SK-N-SH treated with all-trans-retinoic acid at 6 μM for 48 hours (cell line): ENCODE measurements at regions not wholly inside any gene's neighbourhood (a gene's known extent, or its start where the extent isn't known, plus 50 kb on each side); places are given as distances from the start of the nearest gene placed in this dataset.

Source experiments
- ARNTL ChIP-seq: fragments of 450-650 bp; formaldehyde crosslinking; IDR thresholded peaks from 2 replicates; pipeline ENCODE4 v1.5.0; 2020; ENCODE audit warnings: low read depth, mild to moderate bottlenecking, moderate library complexity, borderline replicate concordance
- BACH2 ChIP-seq: fragments of 250-450 bp; sonication (Bioruptor Pico); IDR thresholded peaks from 2 replicates; pipeline ENCODE4 v1.9.0; 2021; ENCODE audit warnings: mild to moderate bottlenecking, borderline replicate concordance
- ISL1 ChIP-seq: fragments of 250-450 bp; sonication (Bioruptor Pico); IDR thresholded peaks from 2 replicates; pipeline ENCODE4 v2.1.2; 2022; ENCODE audit warnings: mild to moderate bottlenecking, moderate library complexity
- PATZ1 ChIP-seq: fragments of 250-450 bp; sonication (Bioruptor Pico); IDR thresholded peaks from 2 replicates; pipeline ENCODE4 v1.8.0; 2020; ENCODE audit warnings: mild to moderate bottlenecking, moderate library complexity, borderline replicate concordance
- ZC3H10 ChIP-seq: fragments of 250-450 bp; sonication (Bioruptor Pico); IDR thresholded peaks from 2 replicates; pipeline ENCODE4 v1.5.1; 2021; ENCODE audit warnings: mild to moderate bottlenecking, moderate library complexity
- ZFP3 ChIP-seq: fragments of 250-450 bp; sonication (Bioruptor Pico); IDR thresholded peaks from 2 replicates; pipeline ENCODE4 v1.5.0; 2020; ENCODE audit warnings: mild to moderate bottlenecking, moderate library complexity
- ZFP30 ChIP-seq: fragments of 450-650 bp; formaldehyde crosslinking; IDR thresholded peaks from 2 replicates; pipeline ENCODE4 v1.5.0; 2022; ENCODE audit warnings: mild to moderate bottlenecking, moderate library complexity
- ZNF565 ChIP-seq: fragments of 450-650 bp; formaldehyde crosslinking; conservative IDR thresholded peaks from 2 replicates; pipeline ENCODE4 v1.5.0; 2020; ENCODE audit warnings: low read depth, mild to moderate bottlenecking, moderate library complexity
- ZNF8 ChIP-seq: fragments of 450-650 bp; formaldehyde crosslinking; IDR thresholded peaks from 2 replicates; pipeline ENCODE4 v1.5.0; 2020; ENCODE audit warnings: mild to moderate bottlenecking, moderate library complexity
- TF ChIP-seq, protein P1 (sequence below): fragments of 250-450 bp; sonication (Bioruptor Pico); IDR thresholded peaks from 2 replicates; pipeline ENCODE4 v1.5.0; 2020; ENCODE audit warnings: mild to moderate bottlenecking, moderate library complexity

DNA sequence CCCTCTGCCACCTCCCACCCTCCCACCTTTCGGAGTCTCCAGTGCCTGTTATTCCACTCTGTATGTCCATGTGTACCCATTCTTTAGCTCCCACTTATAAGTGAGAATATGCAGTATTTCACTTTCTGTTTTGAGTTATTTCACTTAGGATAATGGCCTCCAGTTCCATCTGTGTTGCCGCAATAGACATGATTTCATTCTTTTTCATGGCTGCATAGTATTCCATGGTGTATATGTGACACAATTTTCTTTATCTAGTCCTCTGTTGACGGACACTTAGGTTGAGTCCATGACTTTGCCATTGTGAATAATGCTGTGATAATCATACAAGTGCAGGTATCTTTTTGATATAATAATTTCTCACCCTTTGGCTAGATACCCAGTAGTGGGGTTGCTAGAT, 91.0 kb upstream of the UBE3A start:
- TF ChIP-seq ZFP30 (CRISPR knock-in tag) (no peak), ARNTL (CRISPR knock-in tag) (no peak), ZNF565 (CRISPR knock-in tag) (no peak), PATZ1 (CRISPR knock-in tag) (no peak), BACH2 (no peak), ISL1 (no peak), ZNF8 (no peak), ZC3H10 (no peak), ZFP3 (CRISPR knock-in tag) (no peak)
- TF ChIP-seq, protein P1, sequence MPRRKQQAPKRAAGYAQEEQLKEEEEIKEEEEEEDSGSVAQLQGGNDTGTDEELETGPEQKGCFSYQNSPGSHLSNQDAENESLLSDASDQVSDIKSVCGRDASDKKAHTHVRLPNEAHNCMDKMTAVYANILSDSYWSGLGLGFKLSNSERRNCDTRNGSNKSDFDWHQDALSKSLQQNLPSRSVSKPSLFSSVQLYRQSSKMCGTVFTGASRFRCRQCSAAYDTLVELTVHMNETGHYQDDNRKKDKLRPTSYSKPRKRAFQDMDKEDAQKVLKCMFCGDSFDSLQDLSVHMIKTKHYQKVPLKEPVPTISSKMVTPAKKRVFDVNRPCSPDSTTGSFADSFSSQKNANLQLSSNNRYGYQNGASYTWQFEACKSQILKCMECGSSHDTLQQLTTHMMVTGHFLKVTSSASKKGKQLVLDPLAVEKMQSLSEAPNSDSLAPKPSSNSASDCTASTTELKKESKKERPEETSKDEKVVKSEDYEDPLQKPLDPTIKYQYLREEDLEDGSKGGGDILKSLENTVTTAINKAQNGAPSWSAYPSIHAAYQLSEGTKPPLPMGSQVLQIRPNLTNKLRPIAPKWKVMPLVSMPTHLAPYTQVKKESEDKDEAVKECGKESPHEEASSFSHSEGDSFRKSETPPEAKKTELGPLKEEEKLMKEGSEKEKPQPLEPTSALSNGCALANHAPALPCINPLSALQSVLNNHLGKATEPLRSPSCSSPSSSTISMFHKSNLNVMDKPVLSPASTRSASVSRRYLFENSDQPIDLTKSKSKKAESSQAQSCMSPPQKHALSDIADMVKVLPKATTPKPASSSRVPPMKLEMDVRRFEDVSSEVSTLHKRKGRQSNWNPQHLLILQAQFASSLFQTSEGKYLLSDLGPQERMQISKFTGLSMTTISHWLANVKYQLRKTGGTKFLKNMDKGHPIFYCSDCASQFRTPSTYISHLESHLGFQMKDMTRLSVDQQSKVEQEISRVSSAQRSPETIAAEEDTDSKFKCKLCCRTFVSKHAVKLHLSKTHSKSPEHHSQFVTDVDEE, result no peak
